ENCODE measurements at regions not wholly inside any gene's neighbourhood (a gene's known extent, or its start where the extent isn't known, plus 50 kb on each side); places are given as distances from the start of the nearest gene placed in this dataset.

- H3K4me3 ChIP-seq (ENCODE audit: control insufficient read depth, low read depth, low read length): no peak overlapping the region
- TF ChIP-seq, protein P1, sequence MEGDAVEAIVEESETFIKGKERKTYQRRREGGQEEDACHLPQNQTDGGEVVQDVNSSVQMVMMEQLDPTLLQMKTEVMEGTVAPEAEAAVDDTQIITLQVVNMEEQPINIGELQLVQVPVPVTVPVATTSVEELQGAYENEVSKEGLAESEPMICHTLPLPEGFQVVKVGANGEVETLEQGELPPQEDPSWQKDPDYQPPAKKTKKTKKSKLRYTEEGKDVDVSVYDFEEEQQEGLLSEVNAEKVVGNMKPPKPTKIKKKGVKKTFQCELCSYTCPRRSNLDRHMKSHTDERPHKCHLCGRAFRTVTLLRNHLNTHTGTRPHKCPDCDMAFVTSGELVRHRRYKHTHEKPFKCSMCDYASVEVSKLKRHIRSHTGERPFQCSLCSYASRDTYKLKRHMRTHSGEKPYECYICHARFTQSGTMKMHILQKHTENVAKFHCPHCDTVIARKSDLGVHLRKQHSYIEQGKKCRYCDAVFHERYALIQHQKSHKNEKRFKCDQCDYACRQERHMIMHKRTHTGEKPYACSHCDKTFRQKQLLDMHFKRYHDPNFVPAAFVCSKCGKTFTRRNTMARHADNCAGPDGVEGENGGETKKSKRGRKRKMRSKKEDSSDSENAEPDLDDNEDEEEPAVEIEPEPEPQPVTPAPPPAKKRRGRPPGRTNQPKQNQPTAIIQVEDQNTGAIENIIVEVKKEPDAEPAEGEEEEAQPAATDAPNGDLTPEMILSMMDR (conservative IDR thresholded peaks at IDR 0.05; ENCODE audit: control insufficient read depth, insufficient read depth, low read depth, low read length): no peak
- no peak for DNase-seq (ENCODE audit: low read depth)
Observed at GRCh38 chr9:84122572-84122971, 142.0 kb downstream of the RMI1 start.

DNA sequence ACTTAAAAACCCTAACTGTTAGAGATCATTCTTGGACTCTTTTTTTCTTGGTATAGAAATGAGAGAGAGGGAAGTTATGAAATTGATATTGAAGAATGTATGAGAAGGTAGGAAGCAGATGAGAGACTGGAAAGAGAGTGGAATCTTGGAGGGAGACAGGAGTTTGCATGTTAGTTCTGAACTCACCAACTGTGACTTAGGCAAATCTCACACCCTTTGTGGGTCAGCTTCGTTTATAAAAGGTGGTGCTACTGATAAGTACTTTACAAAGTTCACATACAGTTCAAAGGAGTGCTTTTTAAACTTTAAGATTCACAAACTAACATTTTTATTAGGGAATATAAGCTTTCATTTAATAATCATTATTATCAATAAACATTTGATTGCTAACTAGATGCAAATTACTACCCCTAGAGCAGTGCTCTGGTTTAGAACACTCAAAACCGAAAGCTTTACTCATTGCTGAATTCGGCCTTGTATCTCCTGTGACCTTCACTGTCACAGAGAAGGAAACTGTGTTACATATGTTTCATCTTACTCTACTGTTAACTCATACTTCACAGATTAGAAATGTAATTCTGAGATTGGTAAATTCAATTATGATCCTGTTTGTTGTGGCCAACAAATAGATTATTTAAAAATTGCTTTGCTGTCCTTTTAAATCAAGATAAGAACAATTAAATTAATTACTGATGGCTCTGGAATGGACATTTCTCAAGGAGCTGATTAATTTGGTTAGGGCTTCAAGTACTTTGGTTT is 143.2 kb downstream of the RMI1 start:
- DNase-seq (ENCODE audit: low read depth): no peak
- H3K4me3 ChIP-seq (ENCODE audit: control insufficient read depth, low read depth, low read length): no peak overlapping the region
- TF ChIP-seq, protein P1 (conservative IDR thresholded peaks at IDR 0.05; ENCODE audit: control insufficient read depth, insufficient read depth, low read depth, low read length): no peak

DNA sequence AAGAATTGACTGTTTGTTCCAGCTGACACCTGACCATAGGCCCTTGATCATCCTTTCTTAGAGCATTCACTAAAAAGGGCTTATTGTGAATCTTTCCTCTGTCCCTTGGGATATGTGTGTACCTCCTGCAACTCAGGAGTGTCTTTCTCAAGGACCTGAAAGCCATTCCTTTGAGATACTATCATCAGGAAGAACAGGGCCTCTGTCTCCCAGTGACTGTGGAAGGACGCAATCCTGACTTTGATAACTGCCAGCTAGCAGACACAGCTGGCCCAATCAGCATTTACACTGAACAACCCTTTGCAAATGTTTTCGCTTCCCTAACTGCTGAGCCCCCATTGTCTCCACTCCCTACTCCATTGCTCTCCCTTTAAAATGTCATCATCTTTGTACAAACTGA is 144.4 kb downstream of the RMI1 start:
- TF ChIP-seq, protein P1 (conservative IDR thresholded peaks at IDR 0.05; ENCODE audit: control insufficient read depth, insufficient read depth, low read depth, low read length): no peak
- DNase-seq (ENCODE audit: low read depth): no peak

GRCh38 chr9:84129529-84129928 is 148.9 kb downstream of the RMI1 start:
- no peak overlapping the region for H3K4me3 ChIP-seq (ENCODE audit: control insufficient read depth, low read depth, low read length)
- TF ChIP-seq, protein P1 (conservative IDR thresholded peaks at IDR 0.05; ENCODE audit: control insufficient read depth, insufficient read depth, low read depth, low read length): no peak
- DNase-seq (ENCODE audit: low read depth): no peak

More for the DNA sequence above, 144.4 kb downstream of the RMI1 start:
- H3K4me3 ChIP-seq (ENCODE audit: control insufficient read depth, low read depth, low read length): no peak overlapping the region

- H3K4me3 ChIP-seq (ENCODE audit: control insufficient read depth, low read depth, low read length): no peak overlapping the region
- DNase-seq (ENCODE audit: low read depth): peak; percentile 67
- TF ChIP-seq, protein P1 (conservative IDR thresholded peaks at IDR 0.05; ENCODE audit: control insufficient read depth, insufficient read depth, low read depth, low read length): no peak
Observed at GRCh38 chr9:84136119-84136868, 155.7 kb downstream of the RMI1 start.

DNA sequence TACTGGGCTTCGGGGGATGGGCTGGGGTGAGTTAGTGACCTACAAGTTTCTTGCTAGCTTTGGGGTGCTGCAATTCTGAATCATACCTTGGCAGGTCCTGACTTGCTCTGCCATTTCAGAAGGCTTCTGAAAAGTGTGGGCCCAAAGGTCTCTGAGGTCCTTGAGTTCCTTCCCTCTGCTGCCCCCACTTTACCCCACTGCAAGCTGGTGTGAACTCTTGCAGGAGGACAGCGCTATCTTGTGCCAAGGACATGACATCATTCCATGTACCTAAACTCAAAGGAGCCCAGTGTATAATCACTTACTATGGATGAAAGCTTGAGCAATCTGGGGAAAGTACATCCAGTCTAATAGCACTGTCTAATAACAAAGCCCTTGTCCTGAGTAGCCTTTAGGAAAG is 157.4 kb downstream of the RMI1 start:
- peak; percentile 60 for DNase-seq (ENCODE audit: low read depth)
- TF ChIP-seq, protein P1 (conservative IDR thresholded peaks at IDR 0.05; ENCODE audit: control insufficient read depth, insufficient read depth, low read depth, low read length): no peak
- H3K4me3 ChIP-seq (ENCODE audit: control insufficient read depth, low read depth, low read length): no peak overlapping the region

All from fibroblast of mammary gland (primary cell).